HG03159 (cell line): ENCODE measurements at regions not wholly inside any gene's neighbourhood (a gene's known extent, or its start where the extent isn't known, plus 50 kb on each side); places are given as distances from the start of the nearest gene placed in this dataset.

Experiments
- ATAC-seq: cut with Tn5 transposase; IDR thresholded peaks from one replicate; pipeline ENCODE4 v1.9.1; 2021; ENCODE audit warnings: mild to moderate bottlenecking, moderate library complexity; ENCODE audit not compliant: unreplicated experiment

- ATAC-seq: no peak
Measured at GRCh38 chr11:133787379-133788141, 57.8 kb downstream of the SPATA19 start.

GRCh38 chr11:133785795-133786340 lies 59.4 kb downstream of the SPATA19 start:
- ATAC-seq: no peak

GRCh38 chr11:133784359-133784758 lies 61.0 kb downstream of the SPATA19 start:
- ATAC-seq: no peak

- no peak for ATAC-seq
Measured at GRCh38 chr11:133782116-133782725, 63.1 kb downstream of the SPATA19 start.

GRCh38 chr11:133778161-133778560 lies 67.2 kb downstream of the SPATA19 start:
- ATAC-seq: no peak

GRCh38 chr11:133776671-133777367 lies 68.5 kb downstream of the SPATA19 start:
- ATAC-seq: no peak

- no peak for ATAC-seq
Measured at GRCh38 chr11:133762538-133762937, 82.8 kb downstream of the SPATA19 start.

- no peak for ATAC-seq
Measured at GRCh38 chr11:133753150-133753549, 92.2 kb downstream of the SPATA19 start.

GRCh38 chr11:133749841-133750240 lies 95.5 kb downstream of the SPATA19 start:
- no peak for ATAC-seq

- ATAC-seq: no peak
Measured at GRCh38 chr11:133747409-133747808, 97.9 kb downstream of the SPATA19 start.

GRCh38 chr11:133746663-133747306 lies 98.5 kb downstream of the SPATA19 start:
- no peak for ATAC-seq

- ATAC-seq: no peak
Measured at GRCh38 chr11:133745791-133746190, 99.5 kb downstream of the SPATA19 start.

- no peak for ATAC-seq
Measured at GRCh38 chr11:133742353-133742752, 103.0 kb downstream of the SPATA19 start.

GRCh38 chr11:133740963-133741362 lies 104.3 kb downstream of the SPATA19 start:
- no peak for ATAC-seq

- ATAC-seq: no peak
Measured at GRCh38 chr11:133739481-133739880, 105.8 kb downstream of the SPATA19 start.

GRCh38 chr11:133738624-133739023 lies 106.7 kb downstream of the SPATA19 start:
- ATAC-seq: no peak

- no peak for ATAC-seq
Measured at GRCh38 chr11:133733631-133734030, 111.7 kb downstream of the SPATA19 start.

- no peak for ATAC-seq
Measured at GRCh38 chr11:133732109-133732674, 113.1 kb downstream of the SPATA19 start.

GRCh38 chr11:133727774-133728173 lies 117.5 kb downstream of the SPATA19 start:
- no peak for ATAC-seq

GRCh38 chr11:133726542-133726941 lies 118.8 kb downstream of the SPATA19 start:
- ATAC-seq: no peak

GRCh38 chr11:133724116-133724515 lies 121.2 kb downstream of the SPATA19 start:
- no peak for ATAC-seq
